Suprapubic skin (tissue), 4 donors: ENCODE measurements at regions not wholly inside any gene's neighbourhood (a gene's known extent, or its start where the extent isn't known, plus 50 kb on each side); places are given as distances from the start of the nearest gene placed in this dataset.

ENCODE experiments used
- EP300 ChIP-seq: sonication (generic); formaldehyde crosslinking; IDR thresholded peaks from one replicate; pipeline ENCODE4 v1.6.1; 2017; ENCODE audit warnings: antibody characterized with exemption
- POLR2AphosphoS5 ChIP-seq, 3 donors: sonication (generic); formaldehyde crosslinking; IDR thresholded peaks; one replicate each; pipeline ENCODE4 v1.6.1; 2017; ENCODE audit warnings: antibody characterized with exemption in 3 of 3
- TF ChIP-seq, protein P1 (sequence below), 2 donors: fragments of 200-600 bp in 1 of 2; fragments of 450-650 bp in 1 of 2; sonication (generic) in 1 of 2; IDR thresholded peaks; one replicate each; pipeline ENCODE4 v1.5.1; 2016 to 2019; ENCODE audit warnings: antibody characterized with exemption in 2 of 2, mild to moderate bottlenecking in 1 of 2, moderate library complexity in 1 of 2

DNA sequence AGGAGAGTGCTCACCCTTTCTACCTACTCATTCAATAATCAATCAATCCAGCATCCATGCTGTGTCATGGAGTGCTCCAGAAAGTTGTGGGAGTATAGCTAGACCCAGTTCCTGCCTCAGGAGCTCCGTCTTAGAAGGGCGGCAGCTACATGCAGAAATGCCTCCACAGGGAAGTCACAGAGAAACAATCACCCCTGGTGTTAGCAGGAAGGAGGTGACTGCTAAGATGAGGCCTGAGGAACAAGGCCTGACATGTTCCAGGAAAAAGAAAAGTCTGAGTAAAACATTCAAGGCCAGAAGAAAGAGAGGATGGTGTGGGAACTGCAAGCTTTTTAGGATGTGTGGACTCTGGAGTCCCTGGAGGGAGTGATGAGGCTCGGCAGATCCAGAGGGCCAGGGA is 142.5 kb upstream of the MAGI3 start:
- TF ChIP-seq, protein P1, sequence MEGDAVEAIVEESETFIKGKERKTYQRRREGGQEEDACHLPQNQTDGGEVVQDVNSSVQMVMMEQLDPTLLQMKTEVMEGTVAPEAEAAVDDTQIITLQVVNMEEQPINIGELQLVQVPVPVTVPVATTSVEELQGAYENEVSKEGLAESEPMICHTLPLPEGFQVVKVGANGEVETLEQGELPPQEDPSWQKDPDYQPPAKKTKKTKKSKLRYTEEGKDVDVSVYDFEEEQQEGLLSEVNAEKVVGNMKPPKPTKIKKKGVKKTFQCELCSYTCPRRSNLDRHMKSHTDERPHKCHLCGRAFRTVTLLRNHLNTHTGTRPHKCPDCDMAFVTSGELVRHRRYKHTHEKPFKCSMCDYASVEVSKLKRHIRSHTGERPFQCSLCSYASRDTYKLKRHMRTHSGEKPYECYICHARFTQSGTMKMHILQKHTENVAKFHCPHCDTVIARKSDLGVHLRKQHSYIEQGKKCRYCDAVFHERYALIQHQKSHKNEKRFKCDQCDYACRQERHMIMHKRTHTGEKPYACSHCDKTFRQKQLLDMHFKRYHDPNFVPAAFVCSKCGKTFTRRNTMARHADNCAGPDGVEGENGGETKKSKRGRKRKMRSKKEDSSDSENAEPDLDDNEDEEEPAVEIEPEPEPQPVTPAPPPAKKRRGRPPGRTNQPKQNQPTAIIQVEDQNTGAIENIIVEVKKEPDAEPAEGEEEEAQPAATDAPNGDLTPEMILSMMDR (IDR thresholded peaks at IDR 0.05) = no peak
- TF ChIP-seq EP300 (no peak), POLR2AphosphoS5 (IDR thresholded peaks at IDR 0.05) (no peak)
